Endothelial cell of umbilical vein (primary cell): ENCODE measurements at regions not wholly inside any gene's neighbourhood (a gene's known extent, or its start where the extent isn't known, plus 50 kb on each side); places are given as distances from the start of the nearest gene placed in this dataset.

Source experiments
- BruUV-seq: library from RNA; stranded (reverse); fragments of 400-500 nt; replicated peaks from 2 replicates; lab custom pipeline; 2021; lab: Mats Ljungman, UMichigan
- CTCF ChIA-PET: fragments of 300-600, 350-600 bp; sonication (Branson Sonifier 250); formaldehyde crosslinking; loops from one replicate; lab custom pipeline; 2021; ENCODE audit warnings: antibody characterized with exemption, inconsistent platforms; lab: Charles Lee
- POLR2A ChIA-PET: fragments of 300-600, 350-600 bp; sonication (Branson Sonifier 250); formaldehyde crosslinking; loops from one replicate; lab custom pipeline; 2021; ENCODE audit warnings: antibody characterized with exemption, inconsistent platforms; lab: Charles Lee
- DNase-seq: peaks from one replicate; pipeline ENCODE4 v3.0.0-alpha.2; 2011; ENCODE audit warnings: low read depth, low spot score
- FAIRE-seq: peaks from 2 replicates; lab custom pipeline; 2011; peaks lifted over from hg19 to GRCh38; lab: Jason Lieb, UNC
- H2AFZ ChIP-seq: 2 replicates; pipeline ENCODE4 v1.6.0; 2012; ENCODE audit warnings: low read depth, low read length, control low read depth, inconsistent platforms
- H3K27ac ChIP-seq: 2 replicates; pipeline ENCODE4 v1.5.1; 2011; ENCODE audit warnings: low read depth, mild to moderate bottlenecking, control low read depth, low read length, moderate library complexity; ENCODE audit not compliant: insufficient read depth
- H3K27me3 ChIP-seq, 2 experiments: 2 replicates each; pipeline versions ENCODE4 v1.6.0 to v1.6.1; 2011; ENCODE audit warnings: low read length in 2 of 2, mixed read lengths in 1 of 2; ENCODE audit not compliant: control insufficient read depth in 2 of 2, insufficient read depth in 2 of 2
- H3K36me3 ChIP-seq, 2 experiments: 2 replicates in 1 of 2; 3 replicates in 1 of 2; pipeline ENCODE4 v1.5.1; 2011; ENCODE audit warnings: low read length in 2 of 2, mild to moderate bottlenecking in 1 of 2, moderate library complexity in 1 of 2; ENCODE audit not compliant: control insufficient read depth in 2 of 2, insufficient read depth in 2 of 2; ENCODE audit errors: extremely low read depth in 1 of 2
- H3K4me1 ChIP-seq: 3 replicates; pipeline ENCODE4 v1.5.1; 2011; ENCODE audit warnings: mild to moderate bottlenecking, low read length; ENCODE audit not compliant: control insufficient read depth, insufficient read depth; ENCODE audit errors: extremely low read depth
- H3K4me2 ChIP-seq: 2 replicates; pipeline ENCODE4 v1.6.1; 2011; ENCODE audit warnings: low read length, control low read depth, mixed read lengths; ENCODE audit not compliant: insufficient read depth
- H3K4me3 ChIP-seq, 3 experiments: fragments of 200-600 bp in 1 of 3; sonication (generic), shearing (Covaris generic) in 1 of 3; replicated peaks in 1 of 3; 2 replicates each; pipeline ENCODE4 v1.5.1; 2011 to 2016; ENCODE audit warnings: control low read depth in 3 of 3, low read length in 3 of 3, mild to moderate bottlenecking in 2 of 3, inconsistent platforms in 1 of 3, low read depth in 1 of 3, moderate library complexity in 1 of 3; ENCODE audit not compliant: insufficient read depth in 1 of 3
- H3K79me2 ChIP-seq: 2 replicates; pipeline ENCODE4 v1.6.0; 2012; ENCODE audit warnings: low read length, inconsistent platforms; ENCODE audit not compliant: control insufficient read depth, insufficient read depth
- H3K9ac ChIP-seq: replicated peaks from 2 replicates; pipeline ENCODE3; 2011; ENCODE audit warnings: low read length, control low read depth; ENCODE audit not compliant: insufficient read depth; ENCODE audit errors: extremely low read depth
- H3K9me1 ChIP-seq: replicated peaks from 3 replicates; pipeline ENCODE4 v1.6.0; 2011; ENCODE audit warnings: mild to moderate bottlenecking, low read length; ENCODE audit not compliant: control insufficient read depth, insufficient read depth; ENCODE audit errors: extremely low read depth
- H3K9me3 ChIP-seq: replicated peaks from 2 replicates; pipeline ENCODE4 v1.5.1; 2012; ENCODE audit warnings: low read length, inconsistent platforms; ENCODE audit not compliant: control insufficient read depth, insufficient read depth
- H4K20me1 ChIP-seq: replicated peaks from 2 replicates; pipeline ENCODE3; 2011; ENCODE audit warnings: mild to moderate bottlenecking, low read length; ENCODE audit not compliant: control insufficient read depth, insufficient read depth; ENCODE audit errors: extremely low read depth
- CTCF ChIP-seq, 2 donors: IDR thresholded peaks; 1 replicate in 1 of 2; 2 replicates in 1 of 2; pipeline ENCODE4 v1.5.1; 2011; ENCODE audit warnings: low read length in 2 of 2, mild to moderate bottlenecking in 2 of 2, moderate library complexity in 2 of 2, control low read depth in 1 of 2, inconsistent platforms in 1 of 2, low read depth in 1 of 2; ENCODE audit not compliant: insufficient read depth in 1 of 2; ENCODE audit errors: extremely low read depth in 1 of 2
- EZH2 ChIP-seq: IDR thresholded peaks from 2 replicates; pipeline ENCODE4 v1.6.1; 2012; ENCODE audit warnings: borderline replicate concordance, low read depth, mild to moderate bottlenecking, moderate library complexity, low read length, inconsistent platforms; ENCODE audit not compliant: severe bottlenecking
- FOS ChIP-seq: IDR thresholded peaks from 2 replicates; pipeline ENCODE4 v1.6.1; 2011; ENCODE audit warnings: mild to moderate bottlenecking, low read length, moderate library complexity, borderline replicate concordance; ENCODE audit not compliant: insufficient read depth
- GATA2 ChIP-seq: IDR thresholded peaks from 2 replicates; pipeline ENCODE4 v1.7.0; 2011; ENCODE audit warnings: low read depth, mild to moderate bottlenecking, moderate library complexity, mixed read lengths, low read length; ENCODE audit not compliant: insufficient read length, insufficient read depth
- JUN ChIP-seq: IDR thresholded peaks from 2 replicates; pipeline ENCODE4 v1.6.1; 2011; ENCODE audit warnings: borderline replicate concordance, low read depth; ENCODE audit not compliant: insufficient read length, insufficient read depth
- MAX ChIP-seq: IDR thresholded peaks from 2 replicates; pipeline ENCODE4 v1.6.1; 2011; ENCODE audit not compliant: insufficient read depth, insufficient read length
- MYC ChIP-seq: IDR thresholded peaks from one replicate; pipeline ENCODE4 v1.6.1; 2011; ENCODE audit warnings: mild to moderate bottlenecking, low read depth, low read length
- POLR2A ChIP-seq: IDR thresholded peaks from 2 replicates; pipeline ENCODE4 v1.6.1; 2012; ENCODE audit warnings: low read depth, mild to moderate bottlenecking, control low read depth, low read length
- POLR2AphosphoS5 ChIP-seq: IDR thresholded peaks from 2 replicates; pipeline ENCODE4 v1.6.1; 2012; ENCODE audit warnings: low read depth, mild to moderate bottlenecking, control low read depth, low read length, moderate library complexity; ENCODE audit not compliant: insufficient read depth
- dilution Hi-C: fragments of 300-500 bp; cut with MboI; formaldehyde crosslinking; loops from one replicate; pipeline ENCODE4 v1.15.0; 2019; ENCODE audit warnings: low sequenced_read_pairs; ENCODE audit not compliant: extremely low pct_ligation_motif_present
- intact Hi-C: fragments of 100-400 bp; cut with micrococcal nuclease; formaldehyde crosslinking; loops from one replicate; pipeline ENCODE4 v1.10.0; 2022

DNA sequence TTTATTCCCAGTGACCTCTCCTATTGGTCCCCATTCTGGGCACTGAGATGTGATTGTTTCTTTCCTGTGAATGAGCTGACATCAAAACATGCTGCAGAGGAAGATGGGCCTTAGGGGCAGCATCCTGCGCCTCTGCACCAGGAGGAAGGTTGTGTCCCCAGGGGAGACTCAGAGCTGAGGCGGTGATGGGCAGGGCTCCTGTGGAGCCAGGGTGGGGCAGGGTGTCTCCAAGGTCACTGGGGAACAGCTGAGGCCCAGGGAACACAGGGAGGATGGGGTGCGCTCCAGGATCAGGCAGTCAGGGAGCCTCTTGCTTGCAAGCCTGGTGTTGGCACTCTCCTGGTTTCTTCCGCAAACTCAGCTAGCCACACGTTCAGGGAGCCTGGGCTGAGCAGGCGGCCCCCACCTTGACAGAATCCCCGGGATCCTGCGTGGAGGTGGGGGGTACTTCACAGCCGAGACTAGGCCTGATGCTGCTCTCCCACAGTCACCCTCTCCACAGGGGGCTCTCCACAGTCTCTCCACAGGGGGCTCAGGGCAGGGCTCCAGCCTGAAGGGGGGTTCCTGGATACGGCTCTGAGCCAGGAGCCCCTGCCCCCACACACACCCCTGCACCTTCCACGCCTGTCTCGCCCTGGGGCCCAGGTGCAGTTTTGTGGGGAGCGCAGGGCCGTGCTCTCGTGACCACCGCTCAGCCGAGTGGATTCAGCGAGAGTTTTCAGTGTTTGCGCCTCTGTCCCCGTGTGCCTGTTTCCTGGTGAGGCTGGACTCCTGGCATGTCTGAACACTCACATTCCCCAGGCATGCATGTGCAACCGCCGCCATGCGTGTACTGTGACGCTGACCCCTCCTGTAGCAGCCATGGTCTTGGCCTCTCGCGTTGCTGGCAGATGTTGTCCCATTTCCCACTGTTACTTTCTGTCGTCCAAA lies 264.7 kb downstream of the SEC23A start:
- Histone ChIP-seq H3K27ac (peak overlapping the region; percentile 74), H3K9ac (no peak overlapping the region), H3K9me3 (no peaks in the 10 kb centered on the region), H3K79me2 (no peaks in the 10 kb centered on the region), H3K27me3 (no peaks in the 10 kb centered on the region), H3K4me3 (no peak overlapping the region), H3K4me1 (peaks cover 36% of the 10 kb centered on the region), H2AFZ (peak overlapping the region; percentile 18), H3K36me3 (no peaks in the 10 kb centered on the region), H3K9me1 (no peaks in the 10 kb centered on the region), H3K4me2 (no peak overlapping the region), H4K20me1 (no peaks in the 10 kb centered on the region)
- DNase-seq (no peak), FAIRE-seq (peak; percentile 4)
- dilution Hi-C loops (no loop called here), intact Hi-C loops (no loop called here)
- ChIA-PET CTCF (interaction anchor here (1.7 kb wide), 1 partner anchor 936 kb away, joined by 4 read pairs; no protein-coding TSS in a partner anchor), POLR2A (no interaction called here)
- BruUV-seq, result no TSS peak
- TF ChIP-seq POLR2A, result no peak
- no peak for TF ChIP-seq MYC
- no peak for TF ChIP-seq JUN
- no peak for TF ChIP-seq MAX
- TF ChIP-seq FOS, result no peak
- no peak for TF ChIP-seq CTCF (IDR thresholded peaks at IDR 0.05; ENCODE audit: extremely low read depth in 1 of 2, insufficient read depth in 1 of 2, low read depth in 1 of 2, low read length in 2 of 2)
- no peak for TF ChIP-seq EZH2
- no peak for TF ChIP-seq POLR2AphosphoS5
- TF ChIP-seq GATA2, result no peak
